RWPE2 (cell line): ENCODE measurements at regions not wholly inside any gene's neighbourhood (a gene's known extent, or its start where the extent isn't known, plus 50 kb on each side); places are given as distances from the start of the nearest gene placed in this dataset.
A peak's percentile ranks its signal among the peaks of the same experiment; 100 is the strongest.

Experiments
- ATAC-seq: fragments of 200-7000 bp; cut with Tn5 transposase; 3 replicates; pipeline ENCODE4 v1.9.1; 2021; ENCODE audit warnings: low read depth
- DNase-seq: peaks from one replicate; pipeline ENCODE4 v3.0.0-alpha.2; 2020; ENCODE audit warnings: low spot score
- H3K27ac ChIP-seq: fragments of 450-650 bp; 2 replicates; pipeline ENCODE4 v1.5.1; 2017; ENCODE audit warnings: mild to moderate bottlenecking; ENCODE audit not compliant: poor library complexity, severe bottlenecking
- H3K27me3 ChIP-seq: fragments of 250-450 bp; sonication (Bioruptor Pico); 2 replicates; pipeline ENCODE4 v1.5.1; 2021; ENCODE audit warnings: mild to moderate bottlenecking, moderate library complexity; ENCODE audit not compliant: insufficient read depth, poor library complexity, severe bottlenecking
- H3K36me3 ChIP-seq: fragments of 250-450 bp; sonication (Bioruptor Pico); 2 replicates; pipeline ENCODE4 v1.5.1; 2020; ENCODE audit warnings: low read depth, mild to moderate bottlenecking, moderate library complexity
- H3K4me1 ChIP-seq: fragments of 250-450 bp; sonication (Bioruptor Pico); 2 replicates; pipeline ENCODE4 v1.5.1; 2021; ENCODE audit warnings: mild to moderate bottlenecking, moderate library complexity; ENCODE audit not compliant: insufficient read depth, poor library complexity, severe bottlenecking
- H3K4me3 ChIP-seq: fragments of 250-450 bp; sonication (Bioruptor Pico); 2 replicates; pipeline ENCODE4 v1.5.1; 2021; ENCODE audit warnings: mild to moderate bottlenecking, moderate library complexity; ENCODE audit not compliant: severe bottlenecking
- H3K9me3 ChIP-seq: fragments of 250-450 bp; sonication (Bioruptor Pico); 2 replicates; pipeline ENCODE4 v1.5.1; 2021; ENCODE audit warnings: mild to moderate bottlenecking, moderate library complexity; ENCODE audit not compliant: severe bottlenecking
- CTCF ChIP-seq: fragments of 450-650 bp; IDR thresholded peaks from one replicate; pipeline ENCODE4 v1.5.1; 2017; ENCODE audit warnings: mild to moderate bottlenecking, moderate library complexity; ENCODE audit not compliant: poor library complexity, severe bottlenecking

- Histone ChIP-seq H3K4me3 (no peak overlapping the region), H3K9me3 (no peaks in the 10 kb centered on the region), H3K27me3 (no peaks in the 10 kb centered on the region), H3K4me1 (peaks cover 12% of the 10 kb centered on the region), H3K27ac (no peak overlapping the region), H3K36me3 (no peaks in the 10 kb centered on the region)
- no peak for TF ChIP-seq CTCF
- no peak for ATAC-seq
- no peak for DNase-seq
These were observed 142.9 kb upstream of the KLF7 start for GRCh38 chr2:207308519-207309224.

GRCh38 chr2:207311316-207312005 lies 145.7 kb upstream of the KLF7 start:
- H3K9me3 ChIP-seq: no peaks in the 10 kb centered on the region
- H3K27me3 ChIP-seq: no peaks in the 10 kb centered on the region
- H3K27ac ChIP-seq: peak overlapping the region; percentile 34
- H3K36me3 ChIP-seq: no peaks in the 10 kb centered on the region
- H3K4me3 ChIP-seq: no peak overlapping the region
- TF ChIP-seq CTCF: no peak
- ATAC-seq (peak; percentile 88), DNase-seq (no peak)
- H3K4me1 ChIP-seq: peaks cover 18% of the 10 kb centered on the region

GRCh38 chr2:207312006-207312356 lies 146.2 kb upstream of the KLF7 start:
- H3K36me3 ChIP-seq: no peaks in the 10 kb centered on the region
- H3K27me3 ChIP-seq: no peaks in the 10 kb centered on the region
- H3K27ac ChIP-seq: peak overlapping the region; percentile 34
- H3K4me1 ChIP-seq: peaks cover 18% of the 10 kb centered on the region
- H3K4me3 ChIP-seq: no peak overlapping the region
- H3K9me3 ChIP-seq: no peaks in the 10 kb centered on the region
- ATAC-seq (no peak), DNase-seq (no peak)
- no peak for TF ChIP-seq CTCF

GRCh38 chr2:207313947-207314346 lies 148.2 kb upstream of the KLF7 start:
- Histone ChIP-seq H3K9me3 (no peaks in the 10 kb centered on the region), H3K27ac (no peak overlapping the region), H3K36me3 (no peaks in the 10 kb centered on the region), H3K4me3 (no peak overlapping the region), H3K27me3 (no peaks in the 10 kb centered on the region), H3K4me1 (peaks cover 27% of the 10 kb centered on the region)
- DNase-seq: no peak
- ATAC-seq: no peak
- TF ChIP-seq CTCF: no peak

- H3K36me3 ChIP-seq: no peaks in the 10 kb centered on the region
- H3K4me1 ChIP-seq: peaks cover 27% of the 10 kb centered on the region
- no peaks in the 10 kb centered on the region for H3K9me3 ChIP-seq
- ATAC-seq (peak; percentile 48; the same call in 2 of the 3 replicates), DNase-seq (no peak)
- H3K27me3 ChIP-seq: no peaks in the 10 kb centered on the region
- no peak overlapping the region for H3K27ac ChIP-seq
- no peak overlapping the region for H3K4me3 ChIP-seq
- no peak for TF ChIP-seq CTCF
These were observed 149.4 kb upstream of the KLF7 start for GRCh38 chr2:207315131-207315530.
